GM12875 (cell line): ENCODE measurements at regions not wholly inside any gene's neighbourhood (a gene's known extent, or its start where the extent isn't known, plus 50 kb on each side); places are given as distances from the start of the nearest gene placed in this dataset.

ENCODE experiments used
- H3K4me3 ChIP-seq: one replicate; pipeline ENCODE4 v1.5.1; 2011; ENCODE audit warnings: low read depth, low read length, control low read depth
- CTCF ChIP-seq: IDR thresholded peaks from 2 replicates; pipeline ENCODE4 v1.5.1; 2011; ENCODE audit warnings: low read depth, mild to moderate bottlenecking, control low read depth, inconsistent platforms, low read length, moderate library complexity, borderline replicate concordance; ENCODE audit not compliant: insufficient read depth

GRCh38 chr10:91012502-91012901, 91.6 kb upstream of the ANKRD1 start:
- TF ChIP-seq CTCF, result no peak
- no peak overlapping the region for H3K4me3 ChIP-seq

DNA sequence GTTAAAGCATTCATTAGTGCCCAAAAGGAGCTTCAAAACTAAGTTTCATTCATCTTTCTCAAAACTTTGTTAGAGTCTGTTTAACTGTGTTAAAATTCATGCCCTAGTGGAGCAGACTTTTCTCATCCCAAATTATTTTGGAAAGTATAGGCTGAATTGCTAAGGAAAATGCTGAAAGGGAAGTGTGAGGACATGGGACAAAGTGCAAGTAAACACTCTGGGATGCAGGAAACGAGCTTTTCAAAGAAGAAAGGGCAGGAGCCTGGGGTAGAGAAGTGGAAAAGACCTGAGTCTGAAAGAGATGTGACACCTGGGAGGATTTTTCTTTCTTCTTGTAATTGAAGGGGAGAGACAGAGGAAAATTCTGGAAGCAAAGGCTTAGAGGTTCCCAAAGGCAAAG, 93.1 kb upstream of the ANKRD1 start:
- no peak for TF ChIP-seq CTCF
- H3K4me3 ChIP-seq, result no peak overlapping the region

GRCh38 chr10:91017198-91017597, 96.3 kb upstream of the ANKRD1 start:
- H3K4me3 ChIP-seq, result no peak overlapping the region
- TF ChIP-seq CTCF, result no peak

DNA sequence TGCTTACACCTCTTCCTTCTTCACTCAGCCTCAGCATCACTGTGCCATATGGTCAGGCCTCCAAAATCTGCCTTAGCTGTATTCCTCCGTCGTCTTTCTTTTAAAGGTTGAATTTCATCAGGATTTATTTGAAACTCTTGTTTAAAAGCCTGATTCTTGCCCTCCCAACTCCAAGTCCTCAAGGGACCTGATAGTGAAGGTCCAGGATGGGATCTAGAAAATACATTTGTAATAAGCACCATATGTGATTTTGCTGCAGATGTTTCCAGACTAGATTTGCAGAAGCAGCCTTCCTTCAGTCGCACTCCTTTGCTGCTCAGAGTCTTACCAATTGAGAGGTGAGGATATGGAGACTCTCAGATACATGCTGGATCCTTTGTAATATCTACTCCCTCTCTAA, 101.0 kb upstream of the ANKRD1 start:
- H3K4me3 ChIP-seq, result no peak overlapping the region
- TF ChIP-seq CTCF, result no peak

GRCh38 chr10:91022390-91022789, 101.5 kb upstream of the ANKRD1 start:
- H3K4me3 ChIP-seq, result no peak overlapping the region
- no peak for TF ChIP-seq CTCF

DNA sequence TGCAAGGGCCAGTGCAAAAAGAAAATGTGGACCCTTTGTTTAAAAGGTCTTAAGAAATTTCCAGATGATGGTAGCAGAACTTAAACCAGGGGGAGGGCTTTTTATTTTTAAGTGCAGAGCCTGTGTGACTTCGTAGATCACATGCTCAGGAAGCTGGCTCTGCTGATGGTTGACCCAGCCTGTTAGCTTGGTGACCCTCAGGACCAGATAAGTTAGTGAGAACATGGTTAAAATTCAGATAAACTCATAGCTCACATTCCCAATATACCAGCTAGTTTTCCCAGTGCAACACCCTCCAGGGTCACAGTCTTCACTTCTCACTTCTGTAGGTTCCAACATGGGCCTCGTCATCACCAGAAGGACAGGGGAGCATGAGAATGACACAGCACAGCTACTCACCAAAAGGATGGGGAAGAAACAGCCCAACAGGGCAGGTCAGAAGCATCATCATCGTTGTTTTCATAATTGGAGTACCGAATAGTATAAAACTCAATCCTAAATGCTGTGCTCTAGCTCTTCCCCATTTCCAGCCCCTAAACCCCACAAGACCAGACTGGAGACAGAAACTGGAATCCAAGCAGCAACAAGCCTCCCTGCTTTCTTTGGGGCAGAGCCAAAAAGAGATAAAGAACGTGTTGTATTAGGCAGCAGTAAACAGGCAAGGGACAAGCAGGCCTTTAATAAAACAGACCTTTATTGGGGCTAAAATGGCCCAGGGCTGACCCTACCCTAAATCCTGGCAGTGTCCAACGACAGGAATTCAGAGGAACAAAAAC, 102.2 kb upstream of the ANKRD1 start:
- TF ChIP-seq CTCF, result no peak
- H3K4me3 ChIP-seq, result no peak overlapping the region

GRCh38 chr10:91023700-91024398, 103.0 kb upstream of the ANKRD1 start:
- no peak for TF ChIP-seq CTCF

More at GRCh38 chr10:91023700-91024398, 103.0 kb upstream of the ANKRD1 start:
- no peak overlapping the region for H3K4me3 ChIP-seq
